ENCODE measurements at regions not wholly inside any gene's neighbourhood (a gene's known extent, or its start where the extent isn't known, plus 50 kb on each side); places are given as distances from the start of the nearest gene placed in this dataset.

GRCh38 chr1:99591886-99592285, 54.0 kb upstream of the PALMD start:
- TF ChIP-seq CTCF (IDR thresholded peaks at IDR 0.05), result no peak
- DNase-seq, result no peak

GRCh38 chr1:99594205-99594604, 51.7 kb upstream of the PALMD start:
- Histone ChIP-seq H3K9me3 (no peaks in the 10 kb centered on the region), H3K4me1 (ENCODE audit: low read depth) (no peaks in the 10 kb centered on the region), H3K36me3 (ENCODE audit: low read depth) (no peaks in the 10 kb centered on the region), H3K4me3 (no peak overlapping the region)
- DNase-seq, result no peak
- intact Hi-C loops (cut with DNase I, micrococcal nuclease), result no loop called here
- no peak for ATAC-seq
- no peak for TF ChIP-seq CTCF (IDR thresholded peaks at IDR 0.05)

More at GRCh38 chr1:99591886-99592285, 54.0 kb upstream of the PALMD start:
- Histone ChIP-seq H3K9me3 (no peaks in the 10 kb centered on the region), H3K4me1 (ENCODE audit: low read depth) (peaks cover 8% of the 10 kb centered on the region), H3K4me3 (no peak overlapping the region), H3K36me3 (ENCODE audit: low read depth) (no peaks in the 10 kb centered on the region)
- intact Hi-C loops (cut with DNase I, micrococcal nuclease), result no loop called here
- ATAC-seq, result no peak

- ATAC-seq (no peak), DNase-seq (no peak)
- intact Hi-C loops (cut with DNase I, micrococcal nuclease), result no loop called here
- Histone ChIP-seq H3K4me3 (no peak overlapping the region), H3K9me3 (no peaks in the 10 kb centered on the region), H3K4me1 (ENCODE audit: low read depth) (no peaks in the 10 kb centered on the region), H3K36me3 (ENCODE audit: low read depth) (no peaks in the 10 kb centered on the region)
- TF ChIP-seq CTCF (IDR thresholded peaks at IDR 0.05), result no peak
These were observed 50.9 kb upstream of the PALMD start for GRCh38 chr1:99595041-99595440.

- no peak for ATAC-seq
- Histone ChIP-seq H3K4me1 (ENCODE audit: low read depth) (no peaks in the 10 kb centered on the region), H3K9me3 (no peaks in the 10 kb centered on the region), H3K36me3 (ENCODE audit: low read depth) (no peaks in the 10 kb centered on the region), H3K4me3 (no peak overlapping the region)
- no peak for DNase-seq
- intact Hi-C loops (cut with DNase I, micrococcal nuclease), result no loop called here
- TF ChIP-seq CTCF (IDR thresholded peaks at IDR 0.05), result no peak
These were observed 50.5 kb upstream of the PALMD start for GRCh38 chr1:99595441-99595840.

Measured in mucosa of descending colon (tissue), 3 donors.